ENCODE measurements at regions not wholly inside any gene's neighbourhood (a gene's known extent, or its start where the extent isn't known, plus 50 kb on each side); places are given as distances from the start of the nearest gene placed in this dataset.
"Not testable (repeated sequence)": the region's sequence is repeated elsewhere in the genome, so short reads cannot be mapped to it uniquely, and the experiment has no call there.

GRCh38 chr2:194079989-194080388, 1577.0 kb upstream of the SLC39A10 start:
- DNase-seq (ENCODE audit: insufficient read length, low spot score) (no peak), FAIRE-seq (no peak)
- TF ChIP-seq, protein P1, sequence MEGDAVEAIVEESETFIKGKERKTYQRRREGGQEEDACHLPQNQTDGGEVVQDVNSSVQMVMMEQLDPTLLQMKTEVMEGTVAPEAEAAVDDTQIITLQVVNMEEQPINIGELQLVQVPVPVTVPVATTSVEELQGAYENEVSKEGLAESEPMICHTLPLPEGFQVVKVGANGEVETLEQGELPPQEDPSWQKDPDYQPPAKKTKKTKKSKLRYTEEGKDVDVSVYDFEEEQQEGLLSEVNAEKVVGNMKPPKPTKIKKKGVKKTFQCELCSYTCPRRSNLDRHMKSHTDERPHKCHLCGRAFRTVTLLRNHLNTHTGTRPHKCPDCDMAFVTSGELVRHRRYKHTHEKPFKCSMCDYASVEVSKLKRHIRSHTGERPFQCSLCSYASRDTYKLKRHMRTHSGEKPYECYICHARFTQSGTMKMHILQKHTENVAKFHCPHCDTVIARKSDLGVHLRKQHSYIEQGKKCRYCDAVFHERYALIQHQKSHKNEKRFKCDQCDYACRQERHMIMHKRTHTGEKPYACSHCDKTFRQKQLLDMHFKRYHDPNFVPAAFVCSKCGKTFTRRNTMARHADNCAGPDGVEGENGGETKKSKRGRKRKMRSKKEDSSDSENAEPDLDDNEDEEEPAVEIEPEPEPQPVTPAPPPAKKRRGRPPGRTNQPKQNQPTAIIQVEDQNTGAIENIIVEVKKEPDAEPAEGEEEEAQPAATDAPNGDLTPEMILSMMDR (IDR thresholded peaks at IDR 0.05; ENCODE audit: insufficient read depth, missing control alignments): no peak

GRCh38 chr2:194077366-194077765, 1579.7 kb upstream of the SLC39A10 start:
- FAIRE-seq (no peak), DNase-seq (ENCODE audit: insufficient read length, low spot score) (no peak)
- TF ChIP-seq, protein P1 (IDR thresholded peaks at IDR 0.05; ENCODE audit: insufficient read depth, missing control alignments): no peak

GRCh38 chr2:194062401-194062800, 1594.6 kb upstream of the SLC39A10 start:
- FAIRE-seq: no peak
- TF ChIP-seq, protein P1 (IDR thresholded peaks at IDR 0.05; ENCODE audit: insufficient read depth, missing control alignments): no peak

GRCh38 chr2:194060269-194060668, 1596.8 kb upstream of the SLC39A10 start:
- TF ChIP-seq, protein P1 (IDR thresholded peaks at IDR 0.05; ENCODE audit: insufficient read depth, missing control alignments): no peak
- FAIRE-seq (no peak), DNase-seq (ENCODE audit: insufficient read length, low spot score) (no peak)

More at GRCh38 chr2:194062401-194062800, 1594.6 kb upstream of the SLC39A10 start:
- no peak for DNase-seq (ENCODE audit: insufficient read length, low spot score)

GRCh38 chr2:194054313-194054712, 1602.7 kb upstream of the SLC39A10 start:
- DNase-seq (ENCODE audit: insufficient read length, low spot score): no peak
- FAIRE-seq: no peak
- TF ChIP-seq, protein P1 (IDR thresholded peaks at IDR 0.05; ENCODE audit: insufficient read depth, missing control alignments): no peak

DNA sequence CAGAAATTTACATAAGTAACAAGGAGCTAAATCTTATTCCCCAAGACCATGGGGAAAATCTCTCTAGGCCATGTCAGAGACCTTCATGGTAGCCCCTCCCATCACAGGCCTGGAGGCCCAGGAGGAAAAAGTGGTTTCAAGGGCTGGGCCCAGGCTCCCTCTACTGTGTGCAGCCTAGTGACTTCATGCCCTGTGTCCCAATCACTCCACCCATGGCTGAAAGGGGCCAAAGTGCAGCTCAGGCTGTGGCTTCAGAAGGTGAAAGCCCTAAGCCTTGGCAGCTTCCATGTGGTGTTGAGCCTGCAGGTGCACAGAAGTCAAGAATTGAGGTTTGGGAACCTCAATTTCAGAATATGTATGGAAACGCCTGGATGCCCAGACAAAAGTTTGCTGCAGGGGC, 1612.7 kb upstream of the SLC39A10 start:
- FAIRE-seq (no peak), DNase-seq (ENCODE audit: insufficient read length, low spot score) (no peak)
- TF ChIP-seq, protein P1 (IDR thresholded peaks at IDR 0.05; ENCODE audit: insufficient read depth, missing control alignments): no peak

DNA sequence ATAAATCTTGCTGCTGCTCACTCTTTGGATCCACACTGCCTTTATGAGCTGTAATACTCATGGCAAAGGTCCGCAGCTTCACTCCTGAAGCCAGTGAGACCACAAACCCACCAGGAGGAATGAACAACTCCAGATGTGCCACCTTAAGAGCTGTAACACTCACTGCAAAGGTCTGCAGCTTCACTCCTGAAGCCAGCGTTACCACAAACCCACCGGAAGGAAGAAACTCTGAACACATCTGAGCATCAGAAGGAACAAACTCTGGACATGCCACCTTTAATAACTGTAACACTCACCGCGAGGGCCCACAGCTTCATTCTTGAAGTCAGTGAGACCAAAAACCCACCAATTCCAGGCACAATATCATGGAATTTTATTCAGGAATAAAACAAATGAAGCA, 1635.9 kb upstream of the SLC39A10 start:
- not testable (repeated sequence) for DNase-seq (ENCODE audit: insufficient read length, low spot score); FAIRE-seq

- TF ChIP-seq, protein P1 (IDR thresholded peaks at IDR 0.05; ENCODE audit: insufficient read depth, missing control alignments): no peak
- no peak for FAIRE-seq
- DNase-seq (ENCODE audit: insufficient read length, low spot score): no peak
These were observed 1636.9 kb upstream of the SLC39A10 start for GRCh38 chr2:194020155-194020554.

Data from D721Med (cell line).